ENCODE measurements at regions not wholly inside any gene's neighbourhood (a gene's known extent, or its start where the extent isn't known, plus 50 kb on each side); places are given as distances from the start of the nearest gene placed in this dataset.

GRCh38 chr7:10211016-10211415 lies 762.7 kb upstream of the PHF14 start:
- DNase-seq, result no peak

GRCh38 chr7:10211861-10212260 lies 761.8 kb upstream of the PHF14 start:
- DNase-seq, result no peak

- no peak for DNase-seq
These were observed 761.0 kb upstream of the PHF14 start for GRCh38 chr7:10212649-10213048.

GRCh38 chr7:10216462-10216861 lies 757.2 kb upstream of the PHF14 start:
- no peak for DNase-seq

GRCh38 chr7:10221084-10221483 lies 752.6 kb upstream of the PHF14 start:
- DNase-seq, result no peak

GRCh38 chr7:10222976-10223375 lies 750.7 kb upstream of the PHF14 start:
- DNase-seq, result no peak

GRCh38 chr7:10225275-10225674 lies 748.4 kb upstream of the PHF14 start:
- DNase-seq, result no peak

GRCh38 chr7:10237306-10237705 lies 736.4 kb upstream of the PHF14 start:
- DNase-seq, result no peak

GRCh38 chr7:10238641-10239040 lies 735.0 kb upstream of the PHF14 start:
- no peak for DNase-seq

- no peak for DNase-seq
These were observed 733.9 kb upstream of the PHF14 start for GRCh38 chr7:10239695-10240345.

GRCh38 chr7:10245406-10245805 lies 728.3 kb upstream of the PHF14 start:
- no peak for DNase-seq

- DNase-seq, result no peak
These were observed 716.2 kb upstream of the PHF14 start for GRCh38 chr7:10257438-10257837.

- no peak for DNase-seq
These were observed 706.7 kb upstream of the PHF14 start for GRCh38 chr7:10266976-10267375.

GRCh38 chr7:10268034-10268433 lies 705.6 kb upstream of the PHF14 start:
- DNase-seq, result no peak

- no peak for DNase-seq
These were observed 690.8 kb upstream of the PHF14 start for GRCh38 chr7:10282909-10283308.

- no peak for DNase-seq
These were observed 689.7 kb upstream of the PHF14 start for GRCh38 chr7:10284001-10284400.

GRCh38 chr7:10299384-10299783 lies 674.3 kb upstream of the PHF14 start:
- DNase-seq, result no peak

GRCh38 chr7:10300577-10300976 lies 673.1 kb upstream of the PHF14 start:
- no peak for DNase-seq

GRCh38 chr7:10308276-10308675 lies 665.4 kb upstream of the PHF14 start:
- DNase-seq, result no peak

GRCh38 chr7:10312942-10313341 lies 660.7 kb upstream of the PHF14 start:
- DNase-seq, result no peak

- no peak for DNase-seq
These were observed 657.8 kb upstream of the PHF14 start for GRCh38 chr7:10315881-10316280.

- DNase-seq, result no peak
These were observed 657.2 kb upstream of the PHF14 start for GRCh38 chr7:10316488-10316887.

GRCh38 chr7:10325395-10325794 lies 648.3 kb upstream of the PHF14 start:
- no peak for DNase-seq

GRCh38 chr7:10343108-10343507 lies 630.6 kb upstream of the PHF14 start:
- no peak for DNase-seq

- no peak for DNase-seq
These were observed 627.6 kb upstream of the PHF14 start for GRCh38 chr7:10346032-10346431.

- DNase-seq, result no peak
These were observed 617.9 kb upstream of the PHF14 start for GRCh38 chr7:10355816-10356215.

Measured in CD4-positive, alpha-beta T cell treated with Interleukin-12 subunit alpha and Interleukin-12 subunit beta, for 1 hour (primary cell).